HG03039 (cell line): ENCODE measurements at regions not wholly inside any gene's neighbourhood (a gene's known extent, or its start where the extent isn't known, plus 50 kb on each side); places are given as distances from the start of the nearest gene placed in this dataset.

Experiments used
- ATAC-seq: cut with Tn5 transposase; IDR thresholded peaks from one replicate; pipeline ENCODE4 v1.9.1; 2021; ENCODE audit warnings: mild to moderate bottlenecking, moderate library complexity; ENCODE audit not compliant: unreplicated experiment

DNA sequence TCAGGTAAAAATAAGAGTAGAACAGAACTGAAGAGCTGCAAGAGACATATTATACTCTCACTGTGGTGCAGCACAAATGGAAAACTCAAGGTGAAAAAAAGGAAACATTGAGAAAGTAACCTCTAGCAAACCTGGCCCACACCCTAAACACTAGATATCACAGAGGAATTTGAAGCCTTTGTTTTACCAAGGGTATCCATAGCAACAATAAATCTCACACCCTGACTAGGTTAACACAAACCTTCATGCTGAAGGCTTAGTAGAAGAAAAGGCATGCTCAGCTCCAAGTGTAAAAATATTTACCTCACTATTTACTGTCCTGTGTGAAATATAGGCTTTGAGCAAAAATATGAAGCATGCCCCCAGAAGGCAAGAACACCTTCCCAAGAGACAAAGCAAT is 61.9 kb upstream of the TAB3 start:
- no peak for ATAC-seq

DNA sequence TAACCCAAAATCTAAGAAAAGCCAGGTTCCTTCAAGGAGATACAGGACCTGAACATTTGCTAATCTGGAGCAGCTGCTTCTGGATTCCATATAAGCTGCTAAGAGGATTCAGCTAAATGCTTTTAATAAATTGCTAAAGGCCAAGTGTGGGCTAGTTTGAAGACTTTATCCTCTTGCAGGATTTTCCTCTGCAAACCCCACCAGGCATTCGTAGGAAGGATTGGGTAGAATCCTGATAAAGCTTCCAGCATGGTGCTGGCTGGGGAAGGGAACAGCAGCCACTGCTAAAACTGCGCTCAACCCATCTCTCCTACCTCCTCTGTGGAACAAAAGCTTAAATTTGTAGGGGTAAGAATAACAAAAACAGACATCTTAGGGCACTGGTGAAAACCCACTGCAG is 61.3 kb upstream of the TAB3 start:
- no peak for ATAC-seq

DNA sequence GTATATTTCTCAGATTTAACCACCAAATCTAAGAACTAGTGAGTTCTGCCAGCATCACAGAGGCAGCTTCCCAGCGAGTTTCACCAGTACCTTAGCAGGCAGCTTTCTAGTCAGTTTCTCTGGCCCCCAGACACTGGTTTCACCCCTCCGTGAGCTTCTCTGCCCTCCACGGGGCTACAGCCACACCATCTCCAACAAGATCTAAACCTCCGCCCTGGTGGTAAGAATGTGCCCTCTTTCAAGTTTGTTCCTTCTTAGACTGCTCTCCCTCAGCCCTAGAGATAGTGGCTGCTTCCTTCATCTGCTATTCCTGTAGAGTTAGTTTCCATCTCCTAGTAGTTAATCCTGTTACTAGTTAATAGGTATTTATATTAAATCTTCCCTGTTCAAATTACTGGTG is 60.5 kb upstream of the TAB3 start:
- no peak for ATAC-seq

DNA sequence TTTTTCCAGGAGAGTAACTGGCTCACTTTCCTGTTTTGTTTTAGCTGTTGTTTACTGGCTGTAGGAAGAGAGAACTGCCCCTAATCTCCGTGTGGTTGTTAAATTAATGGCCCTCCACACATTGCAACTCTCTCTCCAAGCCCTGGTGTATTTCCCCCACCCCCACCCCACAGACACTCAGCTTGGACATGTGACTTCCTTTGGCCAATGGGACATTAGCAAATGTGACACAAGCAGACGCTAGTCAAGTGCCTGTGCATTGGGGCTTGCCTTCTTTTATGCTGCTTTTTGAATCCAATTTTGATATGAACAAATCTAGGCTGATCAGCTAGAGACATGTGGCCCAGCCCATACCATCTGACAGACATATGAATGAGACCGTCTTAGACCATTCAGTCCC is 59.6 kb upstream of the TAB3 start:
- ATAC-seq: no peak

DNA sequence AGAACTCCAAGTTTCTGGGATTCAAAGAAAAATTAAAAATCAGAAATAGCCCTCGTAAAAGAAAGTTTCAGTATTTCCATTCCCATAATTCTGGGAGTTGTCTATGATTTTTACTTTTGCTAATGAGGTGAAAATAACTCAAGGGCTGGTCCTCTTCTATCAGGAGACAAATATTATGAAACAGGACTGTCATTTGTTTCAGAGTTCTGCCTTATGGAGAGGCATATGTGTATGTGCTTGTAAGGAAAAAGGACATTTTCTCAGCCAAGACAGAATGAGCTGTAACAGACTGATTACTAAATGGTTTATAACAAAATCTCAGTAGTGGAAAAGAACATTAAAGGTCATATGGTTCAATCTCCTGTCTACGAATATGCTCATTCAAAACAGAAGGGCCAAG is 59.0 kb upstream of the TAB3 start:
- no peak for ATAC-seq

DNA sequence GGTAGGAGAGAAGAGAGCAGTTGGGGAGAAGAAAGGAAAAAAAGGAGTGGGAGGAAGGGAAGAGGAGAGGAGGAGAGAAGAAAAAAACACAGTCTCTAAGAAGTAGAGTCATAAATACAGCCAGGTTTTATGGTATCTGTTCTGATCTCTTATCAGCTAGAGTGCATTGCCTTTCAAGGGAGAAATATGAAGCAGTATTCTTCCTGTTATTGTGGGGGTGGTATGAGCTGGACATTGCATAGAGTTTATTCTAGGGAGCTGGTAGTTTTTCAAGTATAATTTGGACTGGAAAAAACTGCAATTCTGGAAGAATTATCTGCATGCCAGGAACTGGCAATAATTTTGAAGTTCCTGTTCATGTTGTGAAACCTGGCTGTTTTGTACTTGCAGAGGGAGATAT is 54.9 kb upstream of the TAB3 start:
- ATAC-seq: no peak

DNA sequence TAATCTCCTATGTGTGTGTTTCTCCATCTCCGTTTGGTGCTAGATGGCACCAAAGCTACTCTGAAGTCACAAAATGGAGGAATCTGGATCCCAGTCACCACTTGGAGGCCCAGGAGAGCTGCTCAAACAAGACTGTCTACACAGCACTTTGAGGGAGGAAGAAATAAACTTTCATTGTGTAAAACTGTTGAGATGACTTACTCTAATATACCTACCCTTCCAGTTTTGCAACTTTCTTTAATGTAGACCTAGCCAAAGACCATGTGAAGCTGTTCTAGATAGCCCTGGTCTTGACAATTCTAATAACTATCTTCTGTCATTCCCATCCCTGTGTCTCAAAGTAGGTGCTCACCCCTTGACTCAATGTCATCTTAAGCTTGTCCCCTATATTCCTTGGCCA is 52.8 kb upstream of the TAB3 start:
- no peak for ATAC-seq

DNA sequence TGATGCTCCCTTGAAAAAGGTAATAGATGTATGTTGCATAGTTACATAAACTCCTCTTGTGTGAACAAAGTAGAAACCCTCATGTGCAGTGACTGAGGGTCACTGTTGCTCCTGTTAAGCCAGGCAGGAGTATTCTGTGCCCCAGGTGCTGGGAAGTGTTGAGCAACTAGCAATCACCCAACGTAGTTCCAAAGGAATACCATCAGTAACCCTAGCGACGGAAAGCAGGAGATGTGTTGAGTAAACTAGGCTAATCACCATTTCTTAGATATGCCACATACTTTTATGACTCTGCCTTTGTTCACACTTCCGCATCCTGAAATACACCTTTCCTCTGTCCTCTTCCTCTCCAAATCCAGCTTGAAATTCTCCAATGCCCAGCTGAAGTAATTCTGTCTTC is 50.9 kb upstream of the TAB3 start:
- no peak for ATAC-seq
